Neural crest cell (in vitro differentiated cells): ENCODE measurements at regions not wholly inside any gene's neighbourhood (a gene's known extent, or its start where the extent isn't known, plus 50 kb on each side); places are given as distances from the start of the nearest gene placed in this dataset.

Experiments used
- DNase-seq: peaks from one replicate; pipeline ENCODE4 v3.0.0; 2021; ENCODE audit warnings: low read depth, mixed read lengths, low spot score
- H3K27ac Mint-ChIP-seq: one replicate; pipeline ENCODE4 v1.8.0; 2021; ENCODE audit warnings: mild to moderate bottlenecking, mixed read lengths; ENCODE audit not compliant: unreplicated experiment
- H3K27me3 Mint-ChIP-seq: 2 replicates; pipeline ENCODE4 v1.8.0; 2021; ENCODE audit warnings: low read depth, mild to moderate bottlenecking, mixed read lengths
- H3K36me3 Mint-ChIP-seq: 2 replicates; pipeline ENCODE4 v1.8.0; 2021; ENCODE audit warnings: low read depth, mild to moderate bottlenecking, mixed read lengths
- H3K4me1 Mint-ChIP-seq: 2 replicates; pipeline ENCODE4 v1.8.0; 2021; ENCODE audit warnings: mixed read lengths
- H3K4me3 Mint-ChIP-seq: one replicate; pipeline ENCODE4 v1.8.0; 2021; ENCODE audit warnings: mild to moderate bottlenecking, mixed read lengths
- H3K9me3 Mint-ChIP-seq: 2 replicates; pipeline ENCODE4 v1.8.0; 2021; ENCODE audit warnings: mixed read lengths
- CTCF ChIP-seq: fragments of 200-600 bp; sonication (generic); conservative IDR thresholded peaks from 2 replicates; pipeline ENCODE4 v1.5.0; 2021; ENCODE audit warnings: antibody characterized with exemption, mild to moderate bottlenecking

GRCh38 chr3:22106213-22106896 is 355.3 kb upstream of the ZNF385D start:
- no peak overlapping the region for H3K27ac Mint-ChIP-seq
- H3K4me3 Mint-ChIP-seq = no peak overlapping the region
- no peaks in the 10 kb centered on the region for H3K36me3 Mint-ChIP-seq
- TF ChIP-seq CTCF = no peak
- DNase-seq = no peak
- H3K4me1 Mint-ChIP-seq = no peaks in the 10 kb centered on the region
- H3K9me3 Mint-ChIP-seq = no peaks in the 10 kb centered on the region
- no peaks in the 10 kb centered on the region for H3K27me3 Mint-ChIP-seq

- Mint-ChIP-seq H3K27ac (no peak overlapping the region), H3K27me3 (no peaks in the 10 kb centered on the region), H3K4me3 (no peak overlapping the region), H3K9me3 (no peaks in the 10 kb centered on the region), H3K36me3 (no peaks in the 10 kb centered on the region), H3K4me1 (peaks cover 5% of the 10 kb centered on the region)
- no peak for TF ChIP-seq CTCF
- no peak for DNase-seq
These were observed 360.2 kb upstream of the ZNF385D start for GRCh38 chr3:22111226-22111625.

- no peak for TF ChIP-seq CTCF
- no peak overlapping the region for H3K4me3 Mint-ChIP-seq
- no peak overlapping the region for H3K27ac Mint-ChIP-seq
- no peaks in the 10 kb centered on the region for H3K27me3 Mint-ChIP-seq
- DNase-seq = no peak
- H3K4me1 Mint-ChIP-seq = peaks cover 5% of the 10 kb centered on the region
- no peaks in the 10 kb centered on the region for H3K36me3 Mint-ChIP-seq
- H3K9me3 Mint-ChIP-seq = no peaks in the 10 kb centered on the region
These were observed 362.4 kb upstream of the ZNF385D start for GRCh38 chr3:22113453-22113852.

- Mint-ChIP-seq H3K27ac (no peak overlapping the region), H3K4me1 (peaks cover 5% of the 10 kb centered on the region), H3K4me3 (no peak overlapping the region), H3K27me3 (no peaks in the 10 kb centered on the region), H3K9me3 (no peaks in the 10 kb centered on the region), H3K36me3 (no peaks in the 10 kb centered on the region)
- no peak for DNase-seq
- TF ChIP-seq CTCF = no peak
These were observed 364.6 kb upstream of the ZNF385D start for GRCh38 chr3:22115581-22115980.

- no peak overlapping the region for H3K4me3 Mint-ChIP-seq
- no peaks in the 10 kb centered on the region for H3K9me3 Mint-ChIP-seq
- H3K27ac Mint-ChIP-seq = no peak overlapping the region
- no peaks in the 10 kb centered on the region for H3K36me3 Mint-ChIP-seq
- DNase-seq = no peak
- peaks cover 10% of the 10 kb centered on the region for H3K4me1 Mint-ChIP-seq
- TF ChIP-seq CTCF = no peak
- H3K27me3 Mint-ChIP-seq = no peaks in the 10 kb centered on the region
These were observed 366.1 kb upstream of the ZNF385D start for GRCh38 chr3:22117091-22117490.
